DMS 273 (cell line): ENCODE measurements at regions not wholly inside any gene's neighbourhood (a gene's known extent, or its start where the extent isn't known, plus 50 kb on each side); places are given as distances from the start of the nearest gene placed in this dataset.
"Not testable (repeated sequence)": the region's sequence is repeated elsewhere in the genome, so short reads cannot be mapped to it uniquely, and the experiment has no call there.

ENCODE experiments used
- DNase-seq: peaks from one replicate; lab custom pipeline; 2025; ENCODE audit not compliant: unreplicated experiment; lab: John Stamatoyannopoulos, UW

DNA sequence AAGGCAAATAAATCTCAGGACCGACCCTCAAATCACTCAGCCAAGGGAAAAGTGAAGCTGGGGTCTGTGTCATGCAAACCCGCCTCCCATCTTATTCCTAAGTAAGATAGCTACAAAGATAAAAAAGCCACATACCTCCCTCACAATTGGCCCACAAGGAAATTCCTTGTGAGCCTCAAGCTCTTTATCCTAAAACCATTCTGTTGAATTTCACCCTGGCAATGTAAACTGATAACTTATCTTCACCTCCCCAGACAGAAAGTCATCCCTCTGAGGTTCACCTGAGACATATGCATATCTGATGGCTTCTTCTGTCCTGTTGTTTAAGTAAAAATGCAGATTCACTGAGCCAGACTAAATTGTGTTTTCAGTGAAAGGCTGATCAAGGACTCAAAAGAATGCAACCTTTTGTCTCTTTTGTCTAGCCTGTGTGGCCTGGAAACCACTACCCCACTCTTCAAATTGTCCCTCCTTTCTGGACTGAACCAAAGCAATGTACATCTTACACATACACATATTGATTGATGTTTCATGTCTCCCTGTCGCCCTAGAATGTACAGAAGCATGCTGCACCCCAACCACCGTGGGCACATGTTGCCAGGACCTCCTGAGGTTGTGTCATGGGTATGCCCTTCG is 91.3 kb downstream of the MFAP3L start:
- no peak for DNase-seq

DNA sequence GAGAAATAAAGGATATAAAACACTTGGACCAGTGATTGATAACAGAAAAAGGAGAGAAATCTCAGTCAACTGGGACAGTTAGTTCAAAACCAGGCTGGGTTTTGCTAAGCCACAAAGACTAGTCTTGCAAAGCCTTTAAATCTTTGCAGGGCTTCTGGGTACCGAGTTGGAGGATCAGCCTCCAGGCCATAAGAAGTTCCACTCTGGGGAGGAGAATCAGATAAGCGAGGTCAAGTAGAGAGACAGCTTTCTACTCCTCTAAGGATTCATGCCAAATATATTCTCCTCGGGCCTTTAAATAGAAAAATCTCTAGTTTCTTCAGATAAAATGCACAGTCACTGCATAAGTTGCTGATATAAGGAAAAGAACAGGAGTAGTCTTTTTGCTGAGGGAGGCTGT is 92.7 kb downstream of the MFAP3L start:
- no peak for DNase-seq

DNA sequence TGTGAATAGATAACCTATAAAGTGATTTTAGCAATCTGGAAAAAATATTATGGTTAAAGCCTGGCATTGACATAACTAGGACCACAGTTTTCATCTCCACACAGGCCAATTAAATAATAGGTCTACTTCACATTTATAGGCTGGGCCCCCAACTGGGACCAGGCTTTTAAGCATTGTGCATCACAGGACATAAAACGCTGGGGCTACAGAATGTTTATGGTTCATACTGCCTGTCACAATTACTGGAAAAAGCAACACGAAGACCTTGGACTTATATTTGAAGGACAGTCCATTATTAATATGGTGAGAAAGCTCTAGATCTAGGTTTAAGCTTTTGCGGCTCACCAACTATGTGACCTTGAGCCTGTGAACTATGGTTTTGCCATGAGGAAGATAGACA is 94.2 kb downstream of the MFAP3L start:
- no peak for DNase-seq

DNA sequence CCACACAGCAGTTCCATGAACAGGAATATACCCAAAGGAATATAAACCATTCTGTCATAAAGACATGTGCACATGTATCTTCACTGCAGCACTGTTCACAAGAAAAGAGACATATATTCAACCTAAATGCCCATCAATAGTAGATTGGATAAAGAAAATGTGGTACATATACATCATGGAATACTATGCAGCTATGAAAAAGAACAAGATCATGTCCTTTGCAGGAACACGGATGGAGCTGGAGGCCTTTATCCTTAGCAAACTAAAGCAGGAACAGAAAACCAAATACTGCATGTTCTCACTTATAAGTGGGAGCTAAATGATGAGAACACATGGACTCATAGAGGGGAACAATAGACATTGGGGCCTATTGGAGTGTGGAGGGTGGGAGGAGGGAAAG is 95.4 kb downstream of the MFAP3L start:
- DNase-seq = not testable (repeated sequence)

DNA sequence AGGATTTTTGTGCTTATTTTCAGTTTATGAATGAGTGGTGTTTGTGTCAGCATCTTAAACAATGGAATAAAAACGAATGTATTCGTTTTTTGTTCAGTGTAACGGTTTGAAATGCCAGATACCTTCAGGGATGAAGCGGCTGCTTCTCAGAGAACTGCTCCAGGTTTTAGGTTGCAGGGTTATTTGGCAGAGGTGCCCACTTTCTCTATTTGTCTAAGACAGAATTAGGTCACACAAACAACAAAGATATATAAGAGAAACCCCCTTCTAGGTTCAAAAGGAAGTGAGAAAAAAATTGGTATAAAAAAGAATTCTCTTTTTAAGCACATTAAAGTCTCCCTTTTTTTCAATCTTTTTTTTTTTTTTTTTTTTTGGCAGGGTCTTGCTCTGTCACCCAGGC is 98.9 kb downstream of the MFAP3L start:
- no peak for DNase-seq

DNA sequence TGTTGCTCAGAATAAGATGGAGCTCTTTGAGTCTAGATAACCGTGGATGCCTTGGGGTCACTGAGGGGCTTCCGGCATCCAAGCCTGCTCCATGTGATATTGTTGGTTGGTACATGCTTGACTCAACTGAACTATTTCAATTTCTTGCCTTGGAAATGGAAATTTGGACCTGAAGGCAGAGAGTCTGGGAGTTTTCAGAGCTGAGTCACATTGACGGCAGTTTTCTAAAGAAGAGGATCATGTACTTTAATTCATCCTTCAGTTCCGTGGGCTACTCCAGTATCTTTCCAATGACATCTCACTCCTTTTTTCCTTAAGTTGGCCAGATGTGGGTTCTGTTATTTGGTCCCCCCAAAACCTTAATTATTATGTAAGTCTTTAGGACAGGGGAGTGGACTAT is 100.5 kb downstream of the MFAP3L start:
- no peak for DNase-seq

DNA sequence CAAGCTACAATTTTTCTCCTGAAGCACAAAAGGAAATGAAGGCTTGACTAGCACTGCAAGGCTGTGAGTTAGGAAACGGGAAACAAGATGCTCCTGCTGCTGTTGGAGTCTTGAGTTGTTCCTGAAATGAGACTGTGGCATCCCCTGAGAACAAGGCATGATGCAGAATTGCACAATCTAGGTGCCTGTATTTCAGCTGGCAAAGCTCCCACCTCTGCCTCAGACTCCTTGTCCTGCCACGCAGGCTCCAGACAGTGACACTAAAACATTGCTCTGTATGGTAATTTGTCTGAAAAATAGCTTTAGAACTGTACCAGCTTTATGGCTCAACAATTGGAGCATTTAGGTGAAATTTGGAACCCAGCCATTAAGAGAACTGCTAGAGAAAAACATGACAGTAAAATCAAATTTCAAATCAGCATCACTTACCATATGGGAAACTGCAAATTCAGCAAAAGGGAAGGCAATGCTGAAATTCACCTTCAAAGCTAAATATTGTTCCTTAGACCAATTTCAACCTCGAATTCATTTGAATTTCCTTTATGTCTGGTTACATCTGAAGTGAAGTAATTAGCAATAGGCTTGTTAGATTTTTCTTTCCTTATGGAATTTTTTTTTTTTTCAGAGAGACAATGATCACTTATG is 103.4 kb downstream of the MFAP3L start:
- DNase-seq = no peak

DNA sequence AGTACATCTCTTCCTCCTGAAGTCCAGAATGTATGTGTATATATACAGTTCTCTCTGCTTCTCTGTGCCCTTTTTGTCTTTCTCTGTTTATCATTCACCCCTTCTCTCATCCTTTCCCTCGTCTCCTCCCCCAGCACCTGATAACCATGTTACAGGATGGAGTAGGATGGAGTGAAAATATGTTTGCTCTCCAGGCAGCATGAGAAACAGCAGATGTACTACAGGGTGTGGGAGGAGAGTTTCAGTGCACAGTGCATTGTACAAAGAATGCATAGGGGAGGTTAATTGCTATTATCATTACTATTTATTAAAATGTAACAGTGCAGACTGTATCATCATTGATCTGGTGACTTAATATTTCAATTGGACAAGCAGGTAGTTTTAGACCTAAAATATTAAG is 104.5 kb downstream of the MFAP3L start:
- DNase-seq = no peak

DNA sequence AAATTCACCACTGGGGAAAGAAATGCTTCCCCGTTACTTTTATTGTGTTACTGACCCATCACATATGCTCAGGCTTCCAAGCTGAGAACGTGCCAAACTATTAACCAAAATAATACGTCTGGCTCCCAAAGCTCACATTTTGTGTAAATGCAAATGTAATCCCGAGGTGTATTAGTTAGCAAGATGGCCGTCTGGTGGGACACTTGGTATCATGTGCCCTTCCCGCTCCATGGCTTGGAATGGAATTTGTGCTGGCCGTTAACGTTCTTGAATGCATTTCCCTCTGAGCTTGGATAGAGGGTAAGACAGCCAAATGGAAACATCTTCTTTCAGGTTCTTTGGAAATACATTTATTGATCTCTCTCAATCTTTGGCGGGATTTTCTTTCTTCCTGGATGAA is 105.0 kb downstream of the MFAP3L start:
- DNase-seq = no peak

DNA sequence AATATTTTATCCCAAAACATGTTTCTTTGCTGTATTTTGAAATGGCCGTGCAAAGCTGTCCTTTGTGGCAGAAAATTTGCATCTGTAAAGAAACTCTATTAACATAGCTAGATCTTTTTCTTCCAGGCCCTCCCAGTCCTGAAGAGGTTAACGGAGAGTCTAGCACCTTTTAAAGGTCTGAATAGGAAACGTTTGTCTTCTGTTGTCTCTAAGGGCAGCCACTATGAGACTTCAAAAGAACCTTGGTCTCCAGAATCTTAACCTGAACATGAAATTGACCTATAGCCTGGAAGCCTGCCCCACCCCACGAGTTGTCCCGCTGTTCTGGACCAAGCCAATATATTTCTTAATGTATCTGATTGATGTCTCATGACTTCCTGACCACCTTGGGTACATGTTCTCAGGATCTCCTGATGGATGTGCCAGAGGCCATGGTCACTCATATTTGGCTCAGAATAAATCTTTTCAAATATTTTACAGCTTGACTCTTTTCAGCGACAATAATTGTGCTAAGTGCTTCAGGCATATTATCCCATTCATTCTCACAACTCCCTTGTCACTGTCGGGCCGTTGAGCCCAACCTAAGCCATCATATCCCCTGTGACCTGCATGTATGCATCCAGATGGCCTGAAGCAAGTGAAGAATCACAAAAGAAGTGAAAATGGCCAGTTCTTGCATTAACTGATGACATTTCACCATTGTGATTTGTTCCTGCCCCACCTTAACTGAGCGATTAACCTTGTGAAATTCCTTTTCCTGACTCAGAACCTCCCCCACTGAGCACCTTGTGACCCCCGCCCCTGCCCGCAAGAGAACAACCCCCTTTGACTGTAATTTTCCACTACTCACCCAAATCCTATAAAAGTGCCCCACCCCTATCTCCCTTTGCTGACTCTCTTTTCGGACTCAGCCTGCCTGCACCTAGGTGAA is 106.7 kb downstream of the MFAP3L start:
- not testable (repeated sequence) for DNase-seq

DNA sequence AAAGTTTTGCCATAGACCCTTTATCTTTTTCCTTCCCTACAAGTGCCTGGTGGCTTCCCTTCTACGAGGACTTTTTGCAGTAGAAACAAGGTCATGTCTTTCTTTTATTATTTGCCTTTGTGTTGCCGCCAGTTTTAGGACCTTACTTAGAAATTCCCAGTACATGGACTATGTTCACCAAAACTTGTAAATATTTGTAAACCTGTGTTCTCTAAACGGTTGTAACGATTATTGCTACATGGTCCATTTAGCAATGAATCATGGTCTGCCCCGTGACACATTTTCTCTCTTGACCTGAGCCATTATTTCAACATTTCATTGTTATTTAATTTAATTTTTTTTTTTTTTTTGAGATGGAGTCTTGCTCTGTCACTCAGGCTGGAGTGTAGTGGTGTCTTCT is 110.7 kb downstream of the MFAP3L start:
- no peak for DNase-seq

DNA sequence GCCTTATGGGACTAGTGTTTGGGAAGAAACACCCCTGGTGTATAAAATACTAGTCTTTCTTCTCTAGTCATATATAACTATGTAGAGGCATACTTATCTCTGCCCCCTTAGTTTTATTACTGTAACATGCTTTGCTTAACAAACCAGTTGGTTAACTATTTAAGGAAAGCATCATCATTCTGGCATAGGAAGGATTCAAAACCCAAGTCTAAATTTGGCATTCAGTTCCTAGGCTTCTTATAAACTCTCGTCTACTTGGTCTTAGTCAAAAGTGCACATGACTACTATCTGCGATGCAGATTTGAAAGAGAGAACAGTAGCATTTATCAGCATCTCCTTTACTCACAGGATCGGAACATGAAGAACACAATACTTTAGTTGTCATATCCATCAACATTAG is 111.3 kb downstream of the MFAP3L start:
- DNase-seq = no peak

DNA sequence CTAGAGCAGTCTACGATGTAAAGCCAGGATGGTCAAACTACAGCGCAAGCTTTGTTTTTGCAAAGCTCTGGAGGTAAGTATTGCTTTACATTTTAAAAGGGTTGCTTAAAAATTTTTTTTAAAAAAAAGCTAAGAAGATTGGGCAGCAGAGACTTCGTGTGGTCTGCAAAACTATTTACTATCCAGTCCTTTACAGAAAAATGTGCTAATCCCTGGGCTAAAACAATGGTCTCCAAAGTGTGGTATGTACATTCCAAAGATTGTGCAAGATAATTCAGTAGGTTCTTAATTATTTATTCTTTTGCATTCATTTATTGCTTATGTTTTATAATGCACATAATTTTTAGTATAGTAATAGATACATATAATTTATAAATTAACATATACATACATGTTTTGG is 113.2 kb downstream of the MFAP3L start:
- DNase-seq = no peak

DNA sequence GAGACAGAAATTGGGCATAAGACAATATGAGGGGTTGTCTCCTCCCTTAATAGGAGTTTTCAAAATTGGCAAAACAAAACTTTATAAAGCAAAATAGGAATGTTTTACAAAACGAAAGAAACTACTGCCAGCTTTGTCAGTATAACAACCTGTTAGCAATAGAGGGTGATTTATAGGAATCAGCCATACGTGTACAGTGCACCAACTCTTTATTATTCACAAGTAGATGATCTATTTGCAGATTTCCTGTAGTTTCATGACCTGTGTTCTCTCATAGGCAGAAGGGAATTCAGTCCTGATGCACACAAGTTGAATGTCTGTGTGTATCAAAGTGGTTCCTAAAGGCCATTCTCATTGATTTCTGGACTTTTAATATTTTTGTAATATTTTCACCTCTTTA is 116.3 kb downstream of the MFAP3L start:
- no peak for DNase-seq

DNA sequence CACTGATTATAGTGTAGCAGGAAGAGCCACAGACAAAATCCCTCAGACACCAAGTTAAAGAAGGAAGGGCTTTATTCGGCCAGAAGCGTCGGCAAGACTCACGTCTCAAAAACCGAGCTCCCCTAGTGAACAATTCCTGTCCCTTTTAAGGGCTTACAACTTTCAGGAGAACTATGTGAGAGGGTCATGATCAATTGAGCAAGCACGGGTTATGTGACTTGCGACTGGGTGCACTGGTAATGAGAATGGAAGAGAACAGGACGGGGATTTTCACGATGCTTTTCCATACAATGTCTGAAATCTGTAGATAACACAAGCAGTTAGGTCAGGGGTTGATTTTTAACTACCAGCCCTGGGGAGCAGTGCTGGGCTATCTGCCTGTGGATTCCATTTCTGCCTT is 116.7 kb downstream of the MFAP3L start:
- no peak for DNase-seq

DNA sequence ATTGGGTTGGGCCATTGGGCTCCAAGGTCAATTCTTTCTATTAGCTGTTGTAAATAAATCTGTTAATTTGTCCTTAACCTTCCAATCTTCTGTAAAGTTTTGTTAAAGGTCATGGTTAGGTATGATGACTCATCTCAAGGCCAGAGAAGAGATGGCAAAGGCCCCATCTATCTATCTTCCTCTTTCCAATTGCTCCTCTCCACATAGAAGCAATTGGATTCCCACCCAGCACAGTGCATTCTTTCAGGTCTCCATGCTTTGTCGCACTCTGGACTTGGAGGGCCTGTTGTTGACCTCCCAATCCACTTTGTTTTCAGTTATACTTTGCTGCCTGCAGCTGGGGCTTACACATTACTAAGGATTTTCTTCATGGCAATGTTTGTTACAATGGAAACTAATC is 118.5 kb downstream of the MFAP3L start:
- no peak for DNase-seq

DNA sequence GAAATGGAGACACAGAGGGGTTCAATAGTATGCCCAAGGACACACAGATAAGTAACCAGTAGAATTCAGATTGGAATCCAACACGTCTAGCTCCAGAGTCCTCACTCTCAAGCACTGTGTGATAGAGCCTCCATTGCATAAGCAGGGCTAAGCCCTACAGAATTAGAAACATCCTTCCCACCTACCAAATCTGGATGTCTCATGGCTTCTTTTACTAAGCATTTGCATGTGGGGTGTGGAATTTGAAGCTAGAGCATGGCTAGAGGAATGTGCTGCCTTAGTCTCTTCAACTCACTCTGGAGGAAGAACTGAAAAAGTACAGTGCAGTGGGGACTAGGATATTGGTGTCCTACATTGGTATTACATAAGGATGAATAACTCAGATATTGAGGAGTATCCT is 119.4 kb downstream of the MFAP3L start:
- no peak for DNase-seq

DNA sequence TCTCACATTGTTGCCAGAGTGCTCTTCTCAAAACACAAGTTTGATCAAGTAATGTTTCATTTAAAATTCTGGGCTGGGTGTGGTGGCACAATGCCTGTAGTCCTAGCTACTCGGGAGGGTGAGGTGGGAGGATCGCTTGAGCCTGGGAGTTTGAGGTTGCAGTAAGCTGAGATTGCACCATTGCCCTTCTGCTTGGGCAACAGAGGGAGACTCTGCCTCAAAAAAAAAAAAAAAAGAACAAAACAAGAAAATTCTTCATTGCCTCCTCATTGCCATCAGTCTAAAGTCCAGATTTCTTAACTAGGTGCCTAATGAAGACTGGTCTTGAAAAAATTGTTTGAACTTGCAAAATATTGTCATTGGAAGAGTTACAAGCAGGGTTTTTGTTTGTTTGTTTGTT is 120.1 kb downstream of the MFAP3L start:
- DNase-seq = no peak

DNA sequence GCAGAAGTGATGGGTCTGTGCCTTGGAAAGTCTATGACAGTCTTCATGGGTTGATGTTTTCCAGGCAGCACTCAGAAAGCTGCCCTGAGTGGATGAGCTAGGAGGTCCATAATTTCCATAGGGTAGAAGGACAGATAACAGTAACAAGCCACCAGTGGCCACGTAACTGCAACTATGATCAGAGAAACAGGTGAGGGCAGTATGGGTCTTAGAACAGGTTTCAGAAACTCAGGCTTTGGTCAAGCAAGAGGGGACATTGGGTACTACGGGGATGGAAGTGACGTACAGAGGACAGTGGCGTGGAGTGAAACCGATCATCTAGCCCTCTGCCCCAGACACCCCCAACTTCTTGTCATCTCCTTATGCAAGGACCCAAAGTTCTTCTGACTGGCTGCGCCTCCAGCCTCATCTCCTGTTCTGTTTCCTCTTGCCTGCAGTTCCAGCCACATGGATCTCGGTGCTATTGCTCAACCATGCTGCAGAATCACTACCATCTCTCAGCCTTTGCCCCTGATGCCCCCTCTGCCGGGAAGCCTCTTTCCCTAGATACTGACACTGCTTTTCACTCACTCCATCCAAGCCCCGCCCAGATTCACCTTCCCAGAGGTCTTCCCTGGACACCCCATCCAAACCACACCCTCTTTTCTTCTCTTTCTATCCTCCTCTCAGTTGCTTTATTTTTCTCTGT is 123.4 kb downstream of the MFAP3L start:
- DNase-seq = no peak

DNA sequence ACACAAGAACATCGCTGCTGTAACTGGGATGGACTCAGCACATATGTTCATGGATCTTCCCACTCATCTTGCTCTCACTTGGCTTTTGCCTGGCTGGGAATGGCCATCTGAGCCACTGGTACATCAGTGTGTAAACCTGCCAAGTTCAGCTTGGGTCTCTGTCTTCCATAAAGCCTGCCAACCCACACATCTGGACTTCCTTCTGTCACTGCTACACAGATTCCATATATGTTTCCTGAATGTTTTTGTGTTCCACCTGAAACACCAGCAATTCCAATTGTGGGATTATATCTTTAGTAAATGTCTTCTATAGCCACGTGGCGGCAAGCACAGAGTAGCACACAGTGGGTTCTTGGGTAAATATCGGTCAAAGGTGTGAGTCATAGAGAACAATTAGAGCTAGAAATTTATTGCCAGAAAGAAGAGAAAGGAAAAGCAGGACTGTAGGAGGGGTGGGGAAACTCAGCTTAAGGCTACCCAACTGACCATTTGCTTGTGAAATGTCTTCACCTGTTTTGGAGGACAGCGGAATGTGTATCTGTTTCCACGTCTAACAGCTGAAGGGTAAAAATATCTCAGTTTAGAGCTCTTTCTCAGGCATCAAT is 125.9 kb downstream of the MFAP3L start:
- DNase-seq = no peak

DNA sequence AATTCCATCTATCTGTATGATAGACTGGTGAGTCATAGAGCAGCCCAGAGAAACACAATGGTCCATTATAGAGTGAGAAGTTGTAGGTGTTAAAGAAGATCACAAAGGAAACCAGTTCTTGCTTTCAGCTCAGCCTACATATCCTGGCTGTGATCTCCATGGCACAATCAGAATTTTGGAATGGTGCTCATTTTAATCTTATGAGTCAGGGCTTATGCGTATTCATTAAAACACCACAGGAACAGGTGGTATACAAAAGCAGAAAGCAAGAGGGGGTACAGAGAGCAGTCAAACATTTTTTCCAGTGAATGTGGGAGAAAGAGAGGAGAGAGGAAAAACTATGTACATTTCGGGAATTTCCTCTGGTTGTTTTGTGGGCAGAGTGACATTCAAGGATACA is 126.9 kb downstream of the MFAP3L start:
- no peak for DNase-seq
